UCSD-AML1 (cell line): ENCODE measurements at regions not wholly inside any gene's neighbourhood (a gene's known extent, or its start where the extent isn't known, plus 50 kb on each side); places are given as distances from the start of the nearest gene placed in this dataset.
"Not testable (repeated sequence)": the region's sequence is repeated elsewhere in the genome, so short reads cannot be mapped to it uniquely, and the experiment has no call there.

Source experiments
- DNase-seq: peaks from one replicate; lab custom pipeline; 2025; ENCODE audit not compliant: unreplicated experiment; lab: John Stamatoyannopoulos, UW

- DNase-seq = no peak
Measured at GRCh38 chr2:175432021-175432420, 250.5 kb upstream of the ATP5MC3 start.

GRCh38 chr2:175431101-175431946 lies 249.8 kb upstream of the ATP5MC3 start:
- no peak for DNase-seq

GRCh38 chr2:175430236-175430635 lies 248.7 kb upstream of the ATP5MC3 start:
- no peak for DNase-seq

GRCh38 chr2:175418224-175418835 lies 236.8 kb upstream of the ATP5MC3 start:
- DNase-seq = no peak

- DNase-seq = peak; percentile 13
Measured at GRCh38 chr2:175414882-175415487, 233.5 kb upstream of the ATP5MC3 start.

GRCh38 chr2:175414191-175414881 lies 232.8 kb upstream of the ATP5MC3 start:
- DNase-seq = no peak

GRCh38 chr2:175410941-175411340 lies 229.4 kb upstream of the ATP5MC3 start:
- not testable (repeated sequence) for DNase-seq

GRCh38 chr2:175404839-175405238 lies 223.3 kb upstream of the ATP5MC3 start:
- DNase-seq = no peak

- no peak for DNase-seq
Measured at GRCh38 chr2:175403599-175404221, 222.2 kb upstream of the ATP5MC3 start.

- no peak for DNase-seq
Measured at GRCh38 chr2:175402571-175402970, 221.1 kb upstream of the ATP5MC3 start.

- no peak for DNase-seq
Measured at GRCh38 chr2:175401956-175402469, 220.5 kb upstream of the ATP5MC3 start.

- DNase-seq = no peak
Measured at GRCh38 chr2:175400975-175401374, 219.5 kb upstream of the ATP5MC3 start.

- DNase-seq = no peak
Measured at GRCh38 chr2:175399326-175399725, 217.8 kb upstream of the ATP5MC3 start.

GRCh38 chr2:175398848-175399247 lies 217.3 kb upstream of the ATP5MC3 start:
- DNase-seq = no peak

GRCh38 chr2:175396696-175397095 lies 215.2 kb upstream of the ATP5MC3 start:
- no peak for DNase-seq

GRCh38 chr2:175393851-175394250 lies 212.3 kb upstream of the ATP5MC3 start:
- DNase-seq = no peak

- no peak for DNase-seq
Measured at GRCh38 chr2:175383286-175383685, 201.8 kb upstream of the ATP5MC3 start.

- DNase-seq = no peak
Measured at GRCh38 chr2:175373729-175374128, 192.2 kb upstream of the ATP5MC3 start.

GRCh38 chr2:175372704-175373701 lies 191.5 kb upstream of the ATP5MC3 start:
- DNase-seq = no peak

GRCh38 chr2:175371378-175371777 lies 189.9 kb upstream of the ATP5MC3 start:
- no peak for DNase-seq
